Activated CD4-positive, alpha-beta memory T cell treated with anti-CD3 and anti-CD28 coated beads for 36 hours (primary cell): ENCODE measurements at regions not wholly inside any gene's neighbourhood (a gene's known extent, or its start where the extent isn't known, plus 50 kb on each side); places are given as distances from the start of the nearest gene placed in this dataset.
"Not testable (repeated sequence)": the region's sequence is repeated elsewhere in the genome, so short reads cannot be mapped to it uniquely, and the experiment has no call there.

Experiments used
- CTCF ChIA-PET: fragments of 350-600 bp; sonication (Branson Sonifier 250); formaldehyde crosslinking; loops from one replicate; lab custom pipeline; 2021; ENCODE audit warnings: antibody characterized with exemption, inconsistent platforms; lab: Charles Lee
- POLR2A ChIA-PET: fragments of 350-600 bp; sonication (Branson Sonifier 250); formaldehyde crosslinking; loops from one replicate; lab custom pipeline; 2021; ENCODE audit warnings: antibody characterized with exemption; lab: Charles Lee
- DNase-seq: peaks from one replicate; pipeline ENCODE4 v3.0.0-alpha.2; 2020
- H3K27ac Mint-ChIP-seq: one replicate; pipeline ENCODE4 v1.8.0; 2021; ENCODE audit warnings: mixed read lengths
- H3K27me3 Mint-ChIP-seq: one replicate; pipeline ENCODE4 v1.8.0; 2021; ENCODE audit warnings: mixed read lengths
- H3K36me3 Mint-ChIP-seq: one replicate; pipeline ENCODE4 v1.8.0; 2021; ENCODE audit warnings: mixed read lengths
- H3K4me1 Mint-ChIP-seq: one replicate; pipeline ENCODE4 v1.8.0; 2021; ENCODE audit warnings: low read depth, mixed read lengths
- H3K4me3 Mint-ChIP-seq: one replicate; pipeline ENCODE4 v1.8.0; 2021; ENCODE audit warnings: mild to moderate bottlenecking, mixed read lengths
- H3K9me3 Mint-ChIP-seq: one replicate; pipeline ENCODE4 v1.8.0; 2021; ENCODE audit warnings: mixed read lengths
- intact Hi-C: fragments of 100-400 bp; cut with micrococcal nuclease; formaldehyde crosslinking; loops from one replicate; pipeline ENCODE4 v1.15.1; 2023

DNA sequence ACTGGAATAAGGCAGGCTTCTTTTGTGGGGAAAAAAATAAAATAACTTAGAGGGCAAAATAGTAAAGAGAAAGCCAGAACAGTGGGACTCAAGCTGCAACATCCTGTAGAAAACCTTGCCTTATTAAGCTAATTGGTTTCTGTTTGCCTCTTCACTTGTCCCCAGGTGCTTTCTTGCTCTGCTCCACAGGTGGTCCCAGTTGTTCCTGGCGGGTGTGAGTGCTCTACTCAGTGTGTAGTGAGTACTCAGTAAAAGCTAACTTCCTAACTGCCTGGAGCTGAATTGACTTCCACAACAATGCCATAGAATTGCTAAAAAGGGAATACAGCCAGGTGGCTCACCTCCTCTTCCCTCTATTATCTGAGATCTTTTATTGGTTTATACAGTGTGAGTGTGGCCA is 930.2 kb downstream of the C4orf33 start:
- no peak overlapping the region for H3K4me3 Mint-ChIP-seq
- POLR2A ChIA-PET, result no interaction called here
- H3K4me1 Mint-ChIP-seq, result no peaks in the 10 kb centered on the region
- DNase-seq, result no peak
- H3K9me3 Mint-ChIP-seq, result no peaks in the 10 kb centered on the region
- intact Hi-C loops, result no loop called here
- CTCF ChIA-PET, result no interaction called here
- no peaks in the 10 kb centered on the region for H3K36me3 Mint-ChIP-seq
- no peak overlapping the region for H3K27ac Mint-ChIP-seq
- H3K27me3 Mint-ChIP-seq, result no peaks in the 10 kb centered on the region

DNA sequence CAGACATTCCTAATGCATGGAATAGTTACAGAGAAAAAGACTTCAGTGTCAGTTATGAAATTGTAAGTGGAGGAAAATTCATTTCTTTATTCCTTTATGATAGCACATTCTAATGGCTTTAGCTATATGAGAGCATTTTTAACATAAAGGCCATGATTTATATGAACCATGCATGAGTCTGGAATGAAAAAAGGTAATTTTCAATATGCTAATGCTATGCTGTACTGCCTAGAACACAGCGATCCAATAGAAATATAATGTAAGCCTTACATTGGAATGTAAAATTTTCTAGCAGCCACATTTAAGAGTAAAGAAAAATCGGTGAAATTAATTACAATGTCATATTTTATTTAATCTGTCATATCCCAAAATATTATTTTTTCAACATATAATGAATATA is 932.0 kb downstream of the C4orf33 start:
- ChIA-PET CTCF (no interaction called here), POLR2A (no interaction called here)
- Mint-ChIP-seq H3K36me3 (no peaks in the 10 kb centered on the region), H3K4me3 (no peak overlapping the region), H3K27me3 (no peaks in the 10 kb centered on the region), H3K27ac (no peak overlapping the region), H3K9me3 (no peaks in the 10 kb centered on the region), H3K4me1 (no peaks in the 10 kb centered on the region)
- DNase-seq, result no peak
- intact Hi-C loops, result no loop called here

DNA sequence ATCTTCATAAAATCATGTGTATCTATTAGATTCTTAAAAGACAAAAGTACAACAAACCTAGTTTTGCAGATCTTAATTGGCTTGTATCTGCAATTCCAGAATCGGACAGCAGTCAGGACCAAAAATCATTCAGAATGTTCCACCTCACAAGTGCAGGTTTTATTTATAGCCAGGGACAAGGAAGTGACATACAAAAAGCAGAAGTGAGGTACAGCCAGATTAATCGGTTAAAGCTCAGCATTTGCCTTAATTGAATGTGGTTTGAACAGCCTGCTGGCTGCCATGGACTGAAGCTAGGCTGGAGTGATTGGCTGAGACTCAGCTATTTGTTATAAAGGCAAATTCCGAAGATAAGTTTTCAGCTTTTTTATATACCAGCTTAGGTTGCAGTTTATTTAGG is 932.6 kb downstream of the C4orf33 start:
- DNase-seq, result no peak
- CTCF ChIA-PET, result no interaction called here
- no peak overlapping the region for H3K27ac Mint-ChIP-seq
- POLR2A ChIA-PET, result no interaction called here
- H3K4me3 Mint-ChIP-seq, result no peak overlapping the region
- no peaks in the 10 kb centered on the region for H3K4me1 Mint-ChIP-seq
- no peaks in the 10 kb centered on the region for H3K36me3 Mint-ChIP-seq
- intact Hi-C loops, result no loop called here
- H3K9me3 Mint-ChIP-seq, result no peaks in the 10 kb centered on the region
- H3K27me3 Mint-ChIP-seq, result no peaks in the 10 kb centered on the region

DNA sequence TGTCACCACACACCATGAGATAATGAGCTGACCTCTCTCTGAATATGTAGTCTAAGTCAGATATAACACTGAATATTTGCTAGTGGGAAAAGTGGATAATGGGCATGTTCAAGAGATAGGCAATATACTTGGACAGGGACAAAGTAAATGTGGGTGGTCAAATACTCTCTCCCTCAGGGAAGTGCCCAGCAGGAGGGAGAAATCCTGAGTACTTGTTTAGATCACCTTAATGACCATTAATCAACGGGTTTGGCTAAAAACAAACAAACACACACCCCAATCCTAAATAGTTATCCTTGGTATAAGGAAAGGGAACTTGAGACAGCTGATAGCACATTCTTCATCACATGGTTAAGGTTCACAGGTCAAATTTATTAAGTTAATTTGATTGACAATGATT is 933.5 kb downstream of the C4orf33 start:
- intact Hi-C loops, result no loop called here
- no peak overlapping the region for H3K27ac Mint-ChIP-seq
- H3K27me3 Mint-ChIP-seq, result no peaks in the 10 kb centered on the region
- no peaks in the 10 kb centered on the region for H3K9me3 Mint-ChIP-seq
- POLR2A ChIA-PET, result no interaction called here
- CTCF ChIA-PET, result no interaction called here
- DNase-seq, result no peak
- no peaks in the 10 kb centered on the region for H3K4me1 Mint-ChIP-seq
- no peak overlapping the region for H3K4me3 Mint-ChIP-seq
- H3K36me3 Mint-ChIP-seq, result no peaks in the 10 kb centered on the region

DNA sequence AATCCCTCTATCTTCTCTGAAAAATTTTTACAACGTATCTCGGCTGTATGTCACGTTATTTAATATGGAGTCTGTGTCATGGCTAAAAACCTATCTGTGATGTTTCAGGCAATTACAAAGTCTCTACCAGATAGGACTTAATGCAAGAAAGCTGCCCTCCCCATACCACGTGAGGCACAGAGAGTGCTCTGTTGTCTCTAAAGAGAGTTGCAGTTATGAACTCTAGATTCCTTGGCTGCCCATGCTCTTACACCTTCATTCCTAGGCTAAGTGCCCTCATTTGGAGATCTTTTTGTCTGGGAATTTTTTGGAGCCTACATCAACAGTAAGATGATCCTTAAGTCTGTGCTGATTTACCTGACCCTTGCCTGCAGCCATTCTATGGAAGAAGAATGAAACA is 935.9 kb downstream of the C4orf33 start:
- POLR2A ChIA-PET, result no interaction called here
- peaks cover 2% of the 10 kb centered on the region for H3K9me3 Mint-ChIP-seq
- no peaks in the 10 kb centered on the region for H3K4me1 Mint-ChIP-seq
- CTCF ChIA-PET, result no interaction called here
- DNase-seq, result no peak
- no peak overlapping the region for H3K4me3 Mint-ChIP-seq
- intact Hi-C loops, result no loop called here
- H3K27me3 Mint-ChIP-seq, result no peaks in the 10 kb centered on the region
- H3K27ac Mint-ChIP-seq, result no peak overlapping the region
- no peaks in the 10 kb centered on the region for H3K36me3 Mint-ChIP-seq

DNA sequence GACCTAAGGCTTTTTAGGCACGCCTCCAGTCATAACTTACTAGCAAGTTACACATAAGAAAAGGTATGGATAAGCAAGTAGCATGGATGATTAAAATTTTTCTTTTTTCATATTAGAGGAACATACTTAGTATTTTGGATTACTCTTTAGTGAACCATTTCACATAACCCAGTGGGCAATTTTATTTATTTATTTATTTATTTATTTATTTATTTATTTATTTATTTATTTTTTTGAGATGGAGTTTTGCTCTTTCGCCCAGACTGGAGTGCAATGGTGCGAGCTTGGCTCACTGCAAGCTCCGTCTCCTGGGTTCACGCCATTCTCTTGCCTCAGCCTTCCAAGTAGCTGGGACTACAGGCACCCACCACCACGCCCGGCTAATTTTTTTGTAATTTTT is 937.7 kb downstream of the C4orf33 start:
- POLR2A ChIA-PET, DNase-seq, H3K4me3 Mint-ChIP-seq, H3K9me3 Mint-ChIP-seq, H3K27ac Mint-ChIP-seq, H3K36me3 Mint-ChIP-seq, CTCF ChIA-PET, H3K27me3 Mint-ChIP-seq, H3K4me1 Mint-ChIP-seq, intact Hi-C loops: not testable (repeated sequence)

DNA sequence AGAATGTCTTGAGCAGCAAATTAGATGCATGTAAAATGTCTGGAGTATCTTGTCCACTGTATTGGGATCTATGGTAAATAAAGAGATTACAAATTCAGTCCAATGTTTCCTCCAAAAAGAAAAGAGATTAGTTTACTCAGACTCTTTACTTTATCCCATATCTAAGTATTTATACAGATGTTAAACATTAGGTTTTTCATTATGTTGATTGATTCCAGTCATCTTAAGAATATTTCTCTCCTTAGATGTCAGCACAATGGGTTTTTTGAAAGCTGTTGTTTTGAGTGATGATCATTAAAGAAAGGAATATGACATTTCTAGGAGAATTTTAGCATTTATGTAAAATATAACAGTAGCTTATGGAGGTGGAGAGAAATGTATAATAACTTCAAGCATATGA is 938.9 kb downstream of the C4orf33 start:
- Mint-ChIP-seq H3K4me1 (no peaks in the 10 kb centered on the region), H3K27me3 (no peaks in the 10 kb centered on the region), H3K36me3 (no peaks in the 10 kb centered on the region), H3K4me3 (no peak overlapping the region), H3K27ac (no peak overlapping the region), H3K9me3 (peaks cover 4% of the 10 kb centered on the region)
- no peak for DNase-seq
- POLR2A ChIA-PET, result no interaction called here
- intact Hi-C loops, result no loop called here
- CTCF ChIA-PET, result no interaction called here

DNA sequence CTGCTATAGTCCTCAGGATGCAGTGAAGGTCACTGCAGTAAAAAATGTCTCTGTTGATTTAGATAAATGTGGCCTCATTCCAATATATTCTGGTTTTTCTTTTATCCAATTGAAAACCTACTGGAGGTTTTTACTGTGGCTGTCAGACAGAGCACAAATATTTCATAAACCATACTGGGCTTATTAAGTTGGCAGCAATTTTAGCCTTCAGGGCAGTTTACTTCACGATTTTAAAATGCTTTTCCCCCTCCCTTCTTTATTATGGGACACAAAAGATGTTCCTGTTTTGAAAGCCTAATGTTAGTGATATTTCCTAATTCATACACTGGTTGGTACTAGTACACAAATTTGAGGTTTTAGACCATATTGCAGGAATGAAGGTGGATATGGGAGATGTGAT is 939.4 kb downstream of the C4orf33 start:
- no peaks in the 10 kb centered on the region for H3K36me3 Mint-ChIP-seq
- POLR2A ChIA-PET, result no interaction called here
- no peak for DNase-seq
- H3K4me1 Mint-ChIP-seq, result no peaks in the 10 kb centered on the region
- H3K27ac Mint-ChIP-seq, result no peak overlapping the region
- no peak overlapping the region for H3K4me3 Mint-ChIP-seq
- intact Hi-C loops, result no loop called here
- no peaks in the 10 kb centered on the region for H3K27me3 Mint-ChIP-seq
- peaks cover 4% of the 10 kb centered on the region for H3K9me3 Mint-ChIP-seq
- CTCF ChIA-PET, result no interaction called here

DNA sequence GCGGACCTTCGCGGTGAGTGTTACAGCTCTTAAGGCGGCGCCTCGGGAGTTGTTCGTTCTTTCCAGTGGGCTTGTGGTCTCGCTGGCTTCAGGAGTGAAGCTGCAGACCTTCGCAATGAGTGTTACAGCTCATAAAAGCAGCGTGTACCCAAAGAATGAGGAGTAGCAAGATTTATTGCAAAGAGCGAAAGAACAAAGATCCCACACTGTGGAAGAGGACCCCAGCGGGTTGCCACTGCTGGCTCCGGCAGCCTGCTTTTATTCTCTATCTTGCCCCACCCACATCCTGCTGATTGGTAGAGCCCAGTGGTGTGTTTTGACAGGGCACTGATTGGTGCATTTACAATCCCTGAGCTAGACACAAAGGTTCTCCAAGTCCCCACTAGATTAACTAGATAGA is 941.9 kb downstream of the C4orf33 start:
- H3K36me3 Mint-ChIP-seq, H3K27ac Mint-ChIP-seq, H3K4me1 Mint-ChIP-seq, H3K4me3 Mint-ChIP-seq, POLR2A ChIA-PET, CTCF ChIA-PET, H3K27me3 Mint-ChIP-seq, intact Hi-C loops, DNase-seq, H3K9me3 Mint-ChIP-seq: not testable (repeated sequence)

DNA sequence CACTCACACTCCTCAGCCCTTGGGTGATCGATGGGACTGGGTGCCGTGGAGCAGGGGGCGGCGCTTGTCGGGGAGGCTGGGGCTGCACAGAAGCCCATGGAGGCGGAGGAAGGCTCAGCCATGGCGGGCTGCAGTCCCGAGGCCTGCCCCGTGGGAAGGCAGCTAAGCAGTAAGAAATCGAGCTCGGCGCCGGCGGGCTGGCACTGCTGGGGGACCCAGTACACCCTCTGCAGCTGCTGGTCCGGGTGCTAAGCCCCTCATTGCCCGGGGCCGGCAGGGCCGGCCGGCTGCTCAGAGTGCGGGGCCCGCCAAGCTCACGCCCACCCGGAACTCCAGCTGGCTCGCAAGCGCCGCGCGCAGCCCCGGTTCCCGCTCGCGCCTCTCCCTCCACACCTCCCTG is 942.6 kb downstream of the C4orf33 start:
- DNase-seq, H3K4me3 Mint-ChIP-seq, H3K27ac Mint-ChIP-seq, H3K9me3 Mint-ChIP-seq, POLR2A ChIA-PET, CTCF ChIA-PET, H3K36me3 Mint-ChIP-seq, intact Hi-C loops, H3K4me1 Mint-ChIP-seq, H3K27me3 Mint-ChIP-seq: not testable (repeated sequence)

DNA sequence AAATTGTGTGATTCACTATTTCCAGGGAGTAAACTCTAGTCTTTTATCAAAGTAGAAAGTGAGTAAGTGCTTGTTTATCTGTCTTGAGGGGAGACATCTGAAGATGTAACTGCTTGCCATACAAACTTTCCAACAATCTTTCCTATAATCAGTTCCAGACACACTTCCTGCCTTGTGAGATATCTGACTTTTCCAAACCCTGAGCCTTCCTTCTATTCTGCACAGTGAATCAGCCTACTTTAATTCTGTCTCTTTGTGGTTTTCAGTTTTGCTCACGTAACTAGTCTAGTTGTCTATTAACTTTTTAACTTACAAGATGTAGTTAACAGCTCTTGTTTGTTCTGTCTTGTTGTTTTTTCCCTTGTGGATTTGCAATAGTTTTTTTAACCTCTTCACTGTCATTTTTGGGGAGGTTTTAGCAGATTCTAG is 947.8 kb downstream of the C4orf33 start:
- Mint-ChIP-seq H3K36me3 (no peaks in the 10 kb centered on the region), H3K9me3 (no peaks in the 10 kb centered on the region), H3K4me1 (no peaks in the 10 kb centered on the region), H3K27ac (no peak overlapping the region), H3K27me3 (no peaks in the 10 kb centered on the region), H3K4me3 (no peak overlapping the region)
- POLR2A ChIA-PET, result no interaction called here
- no peak for DNase-seq
- intact Hi-C loops, result no loop called here
- CTCF ChIA-PET, result no interaction called here

DNA sequence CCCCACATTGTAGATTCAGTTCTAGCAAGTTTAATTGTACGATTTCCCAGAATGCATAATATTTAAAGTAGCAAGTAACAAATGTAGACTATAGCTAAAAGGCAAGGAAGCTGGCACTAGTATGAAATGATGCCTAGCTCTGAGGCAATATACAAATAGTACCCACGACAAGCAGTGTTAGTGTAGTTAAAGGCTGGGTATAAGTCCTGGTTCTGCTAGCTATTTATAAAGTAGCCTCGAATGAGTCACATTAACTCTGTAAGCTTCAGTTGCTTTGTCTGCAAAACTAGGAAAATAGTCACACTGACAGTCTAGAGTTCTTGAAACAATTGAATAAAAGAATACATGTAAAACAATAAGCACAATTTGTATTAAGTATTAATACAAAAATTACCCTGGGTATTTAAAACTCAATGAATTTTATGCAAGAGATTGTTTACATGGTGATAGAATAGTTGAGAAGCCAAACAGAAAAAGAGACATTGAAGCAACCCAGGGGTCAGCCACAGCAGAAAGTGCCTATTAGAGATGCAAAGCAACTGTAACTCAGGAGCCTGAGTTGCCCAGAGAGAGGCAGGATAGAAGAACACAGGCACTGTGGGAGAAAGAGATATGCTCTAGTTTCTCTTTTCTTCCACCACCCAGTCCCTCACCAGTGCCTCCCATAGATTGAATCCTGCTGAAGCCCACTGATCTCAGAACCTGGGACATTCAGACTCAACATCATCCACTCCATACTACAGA is 949.0 kb downstream of the C4orf33 start:
- H3K4me3 Mint-ChIP-seq, result no peak overlapping the region
- H3K9me3 Mint-ChIP-seq, result peaks cover under 1% of the 10 kb centered on the region
- H3K4me1 Mint-ChIP-seq, result no peaks in the 10 kb centered on the region
- POLR2A ChIA-PET, result no interaction called here
- no peaks in the 10 kb centered on the region for H3K36me3 Mint-ChIP-seq
- DNase-seq, result no peak
- CTCF ChIA-PET, result no interaction called here
- intact Hi-C loops, result no loop called here
- no peaks in the 10 kb centered on the region for H3K27me3 Mint-ChIP-seq
- H3K27ac Mint-ChIP-seq, result no peak overlapping the region

DNA sequence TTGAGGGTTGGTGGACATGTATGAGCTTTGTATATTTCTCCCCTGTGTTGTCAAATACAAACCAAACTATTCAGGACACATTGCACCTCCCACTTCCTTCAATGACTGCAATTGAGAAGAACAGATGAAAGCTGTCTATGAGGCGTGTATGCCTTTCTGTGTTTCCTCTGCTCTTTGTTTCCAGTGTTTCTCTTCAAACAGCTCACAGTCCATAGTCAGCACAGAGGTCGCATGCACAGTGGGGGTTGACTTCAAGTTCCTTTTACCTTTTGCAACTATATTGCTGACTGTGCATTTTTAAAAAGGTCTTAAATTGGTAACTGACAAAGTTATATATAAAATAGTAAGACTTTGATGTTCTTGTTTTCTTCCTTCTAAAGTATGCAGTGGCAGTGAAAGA is 957.8 kb downstream of the C4orf33 start:
- ChIA-PET POLR2A (no interaction called here), CTCF (no interaction called here)
- Mint-ChIP-seq H3K4me3 (no peak overlapping the region), H3K27me3 (no peaks in the 10 kb centered on the region), H3K4me1 (no peaks in the 10 kb centered on the region), H3K27ac (no peak overlapping the region), H3K36me3 (no peaks in the 10 kb centered on the region), H3K9me3 (peaks cover 8% of the 10 kb centered on the region)
- intact Hi-C loops, result no loop called here
- no peak for DNase-seq
